ENCODE measurements at regions not wholly inside any gene's neighbourhood (a gene's known extent, or its start where the extent isn't known, plus 50 kb on each side); places are given as distances from the start of the nearest gene placed in this dataset.

DNA sequence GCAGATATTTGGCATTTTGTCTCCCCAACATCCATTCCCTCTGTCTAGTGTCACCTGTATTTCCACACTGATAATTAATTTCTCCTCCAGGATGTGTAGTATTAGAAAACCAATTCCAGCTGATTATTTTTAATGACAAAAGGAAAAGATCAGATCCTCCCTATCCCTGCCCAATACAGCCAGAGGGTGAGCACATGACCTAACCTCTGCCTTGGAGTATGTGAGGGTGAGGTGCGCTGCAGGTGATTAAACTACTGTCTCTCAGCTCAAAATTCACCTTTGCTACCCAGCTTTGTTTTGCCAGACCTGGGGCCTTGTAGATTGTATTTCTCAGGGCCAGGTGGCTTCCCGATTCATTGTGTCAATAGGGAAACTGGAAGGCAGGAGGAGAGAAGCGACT is 402.1 kb downstream of the PRELID2 start:
- Histone ChIP-seq H3K4me3 (ENCODE audit: low read length) (no peak overlapping the region), H3K9ac (ENCODE audit: low read length) (no peak overlapping the region), H3K4me2 (ENCODE audit: low read length) (no peak overlapping the region)

GRCh38 chr5:145429170-145429569 is 406.0 kb downstream of the PRELID2 start:
- TF ChIP-seq, protein P1, sequence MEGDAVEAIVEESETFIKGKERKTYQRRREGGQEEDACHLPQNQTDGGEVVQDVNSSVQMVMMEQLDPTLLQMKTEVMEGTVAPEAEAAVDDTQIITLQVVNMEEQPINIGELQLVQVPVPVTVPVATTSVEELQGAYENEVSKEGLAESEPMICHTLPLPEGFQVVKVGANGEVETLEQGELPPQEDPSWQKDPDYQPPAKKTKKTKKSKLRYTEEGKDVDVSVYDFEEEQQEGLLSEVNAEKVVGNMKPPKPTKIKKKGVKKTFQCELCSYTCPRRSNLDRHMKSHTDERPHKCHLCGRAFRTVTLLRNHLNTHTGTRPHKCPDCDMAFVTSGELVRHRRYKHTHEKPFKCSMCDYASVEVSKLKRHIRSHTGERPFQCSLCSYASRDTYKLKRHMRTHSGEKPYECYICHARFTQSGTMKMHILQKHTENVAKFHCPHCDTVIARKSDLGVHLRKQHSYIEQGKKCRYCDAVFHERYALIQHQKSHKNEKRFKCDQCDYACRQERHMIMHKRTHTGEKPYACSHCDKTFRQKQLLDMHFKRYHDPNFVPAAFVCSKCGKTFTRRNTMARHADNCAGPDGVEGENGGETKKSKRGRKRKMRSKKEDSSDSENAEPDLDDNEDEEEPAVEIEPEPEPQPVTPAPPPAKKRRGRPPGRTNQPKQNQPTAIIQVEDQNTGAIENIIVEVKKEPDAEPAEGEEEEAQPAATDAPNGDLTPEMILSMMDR (IDR thresholded peaks at IDR 0.05; ENCODE audit: low read depth, low read length), result no peak
- no peak for TF ChIP-seq EZH2phosphoT487 (IDR thresholded peaks at IDR 0.05; ENCODE audit: low read depth)
- H3K4me3 ChIP-seq (ENCODE audit: low read length), result no peak overlapping the region
- no peaks in the 10 kb centered on the region for H3K79me2 ChIP-seq (ENCODE audit: low read length)
- no peaks in the 10 kb centered on the region for H4K20me1 ChIP-seq (ENCODE audit: insufficient read depth, low read length)
- H2AFZ ChIP-seq (ENCODE audit: low read depth, low read length), result no peak overlapping the region
- no peaks in the 10 kb centered on the region for H3K36me3 ChIP-seq (replicated peaks; ENCODE audit: low read depth, low read length)
- H3K27me3 ChIP-seq (ENCODE audit: low read depth, low read length), result no peaks in the 10 kb centered on the region
- H3K9me3 ChIP-seq (ENCODE audit: insufficient read depth, low read length), result no peaks in the 10 kb centered on the region
- H3K27ac ChIP-seq (ENCODE audit: low read length), result no peak overlapping the region
- H3K4me2 ChIP-seq (ENCODE audit: low read length), result no peak overlapping the region
- no peaks in the 10 kb centered on the region for H3K4me1 ChIP-seq (ENCODE audit: low read length)
- H3K9ac ChIP-seq (ENCODE audit: low read length), result no peak overlapping the region

More for the DNA sequence above, 402.1 kb downstream of the PRELID2 start:
- H4K20me1 ChIP-seq (ENCODE audit: insufficient read depth, low read length), result no peaks in the 10 kb centered on the region
- H3K4me1 ChIP-seq (ENCODE audit: low read length), result no peaks in the 10 kb centered on the region
- no peak overlapping the region for H3K27ac ChIP-seq (ENCODE audit: low read length)
- H3K79me2 ChIP-seq (ENCODE audit: low read length), result no peaks in the 10 kb centered on the region
- no peaks in the 10 kb centered on the region for H3K36me3 ChIP-seq (replicated peaks; ENCODE audit: low read depth, low read length)
- H2AFZ ChIP-seq (ENCODE audit: low read depth, low read length), result no peak overlapping the region
- H3K27me3 ChIP-seq (ENCODE audit: low read depth, low read length), result no peaks in the 10 kb centered on the region
- TF ChIP-seq, protein P1 (IDR thresholded peaks at IDR 0.05; ENCODE audit: low read depth, low read length), result no peak
- TF ChIP-seq EZH2phosphoT487 (IDR thresholded peaks at IDR 0.05; ENCODE audit: low read depth), result no peak
- H3K9me3 ChIP-seq (ENCODE audit: insufficient read depth, low read length), result no peaks in the 10 kb centered on the region

DNA sequence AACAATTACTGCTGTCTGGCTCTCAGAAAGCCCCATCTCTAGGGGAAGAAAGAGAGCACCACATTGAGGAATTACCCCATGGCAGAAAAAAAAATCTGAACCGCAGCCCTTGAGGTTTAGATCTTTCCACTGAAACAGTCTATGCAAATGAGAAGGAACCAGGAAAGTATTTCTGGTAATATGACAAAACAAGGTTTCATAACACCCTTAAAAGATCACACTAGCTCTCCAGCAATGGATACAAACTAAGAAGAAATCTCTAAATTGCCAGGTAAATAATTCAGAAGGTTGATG is 427.1 kb downstream of the PRELID2 start:
- no peak overlapping the region for H3K4me2 ChIP-seq (ENCODE audit: low read length)
- no peaks in the 10 kb centered on the region for H3K9me3 ChIP-seq (ENCODE audit: insufficient read depth, low read length)
- no peak for TF ChIP-seq EZH2phosphoT487 (IDR thresholded peaks at IDR 0.05; ENCODE audit: low read depth)
- TF ChIP-seq, protein P1 (IDR thresholded peaks at IDR 0.05; ENCODE audit: low read depth, low read length), result no peak
- H3K9ac ChIP-seq (ENCODE audit: low read length), result no peak overlapping the region
- no peak overlapping the region for H2AFZ ChIP-seq (ENCODE audit: low read depth, low read length)
- no peaks in the 10 kb centered on the region for H3K27me3 ChIP-seq (ENCODE audit: low read depth, low read length)
- no peak overlapping the region for H3K27ac ChIP-seq (ENCODE audit: low read length)
- H3K36me3 ChIP-seq (replicated peaks; ENCODE audit: low read depth, low read length), result no peaks in the 10 kb centered on the region
- no peaks in the 10 kb centered on the region for H4K20me1 ChIP-seq (ENCODE audit: insufficient read depth, low read length)
- no peak overlapping the region for H3K4me3 ChIP-seq (ENCODE audit: low read length)
- no peaks in the 10 kb centered on the region for H3K79me2 ChIP-seq (ENCODE audit: low read length)
- no peaks in the 10 kb centered on the region for H3K4me1 ChIP-seq (ENCODE audit: low read length)

GRCh38 chr5:145407300-145408047 is 427.7 kb downstream of the PRELID2 start:
- H3K4me2 ChIP-seq (ENCODE audit: low read length), result no peak overlapping the region
- no peaks in the 10 kb centered on the region for H3K36me3 ChIP-seq (replicated peaks; ENCODE audit: low read depth, low read length)

More at GRCh38 chr5:145407300-145408047, 427.7 kb downstream of the PRELID2 start:
- Histone ChIP-seq H3K27ac (ENCODE audit: low read length) (no peak overlapping the region), H3K9me3 (ENCODE audit: insufficient read depth, low read length) (no peaks in the 10 kb centered on the region), H4K20me1 (ENCODE audit: insufficient read depth, low read length) (no peaks in the 10 kb centered on the region), H3K4me1 (ENCODE audit: low read length) (no peaks in the 10 kb centered on the region), H3K79me2 (ENCODE audit: low read length) (no peaks in the 10 kb centered on the region), H3K9ac (ENCODE audit: low read length) (no peak overlapping the region), H3K4me3 (ENCODE audit: low read length) (no peak overlapping the region), H2AFZ (ENCODE audit: low read depth, low read length) (no peak overlapping the region), H3K27me3 (ENCODE audit: low read depth, low read length) (no peaks in the 10 kb centered on the region)
- TF ChIP-seq EZH2phosphoT487 (IDR thresholded peaks at IDR 0.05; ENCODE audit: low read depth), result no peak
- TF ChIP-seq, protein P1 (IDR thresholded peaks at IDR 0.05; ENCODE audit: low read depth, low read length), result no peak
